Activated CD4-positive, CD25-positive, alpha-beta regulatory T cell treated with anti-CD3 and anti-CD28 coated beads, Interleukin-2, amount 50 U/mL, for 16 hours (primary cell): ENCODE measurements at regions not wholly inside any gene's neighbourhood (a gene's known extent, or its start where the extent isn't known, plus 50 kb on each side); places are given as distances from the start of the nearest gene placed in this dataset.
"Not testable (repeated sequence)": the region's sequence is repeated elsewhere in the genome, so short reads cannot be mapped to it uniquely, and the experiment has no call there.

Experiments used
- DNase-seq: peaks from one replicate; pipeline ENCODE4 v3.0.0-alpha.2; 2020; ENCODE audit warnings: low read depth, low spot score

- DNase-seq, result no peak
These were observed 189.1 kb upstream of the ANKRD55 start for GRCh38 chr5:56422076-56422762.

GRCh38 chr5:56421246-56422075 is 188.3 kb upstream of the ANKRD55 start:
- no peak for DNase-seq

GRCh38 chr5:56420323-56420722 is 187.2 kb upstream of the ANKRD55 start:
- no peak for DNase-seq

- DNase-seq, result no peak
These were observed 186.5 kb upstream of the ANKRD55 start for GRCh38 chr5:56419667-56420066.

GRCh38 chr5:56415356-56415765 is 182.2 kb upstream of the ANKRD55 start:
- no peak for DNase-seq

GRCh38 chr5:56414066-56414465 is 180.9 kb upstream of the ANKRD55 start:
- no peak for DNase-seq

DNA sequence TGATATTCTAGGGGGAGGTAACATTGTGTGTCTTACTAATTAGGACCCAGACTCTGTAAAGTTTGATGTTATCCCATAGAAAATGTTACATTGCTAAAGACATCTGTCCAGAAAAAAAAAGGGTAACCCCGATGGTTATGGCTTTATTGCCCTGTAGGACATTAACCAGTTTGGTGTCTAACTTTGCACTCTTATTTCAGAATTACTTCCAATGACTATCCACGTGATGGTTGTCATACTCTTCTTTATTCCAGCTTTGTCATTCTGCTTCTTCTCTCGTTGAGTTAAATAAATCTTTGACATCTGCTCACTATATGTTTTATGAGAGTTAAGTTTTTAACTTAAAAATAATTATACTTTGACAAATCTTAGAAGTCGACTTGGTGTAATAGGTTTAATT is 180.4 kb upstream of the ANKRD55 start:
- DNase-seq, result no peak

GRCh38 chr5:56412601-56413379 is 179.7 kb upstream of the ANKRD55 start:
- DNase-seq, result no peak

- no peak for DNase-seq
These were observed 177.6 kb upstream of the ANKRD55 start for GRCh38 chr5:56410696-56411095.

- DNase-seq, result no peak
These were observed 176.4 kb upstream of the ANKRD55 start for GRCh38 chr5:56409331-56410190.

- no peak for DNase-seq
These were observed 173.7 kb upstream of the ANKRD55 start for GRCh38 chr5:56406838-56407237.

- DNase-seq, result no peak
These were observed 173.1 kb upstream of the ANKRD55 start for GRCh38 chr5:56406221-56406620.

DNA sequence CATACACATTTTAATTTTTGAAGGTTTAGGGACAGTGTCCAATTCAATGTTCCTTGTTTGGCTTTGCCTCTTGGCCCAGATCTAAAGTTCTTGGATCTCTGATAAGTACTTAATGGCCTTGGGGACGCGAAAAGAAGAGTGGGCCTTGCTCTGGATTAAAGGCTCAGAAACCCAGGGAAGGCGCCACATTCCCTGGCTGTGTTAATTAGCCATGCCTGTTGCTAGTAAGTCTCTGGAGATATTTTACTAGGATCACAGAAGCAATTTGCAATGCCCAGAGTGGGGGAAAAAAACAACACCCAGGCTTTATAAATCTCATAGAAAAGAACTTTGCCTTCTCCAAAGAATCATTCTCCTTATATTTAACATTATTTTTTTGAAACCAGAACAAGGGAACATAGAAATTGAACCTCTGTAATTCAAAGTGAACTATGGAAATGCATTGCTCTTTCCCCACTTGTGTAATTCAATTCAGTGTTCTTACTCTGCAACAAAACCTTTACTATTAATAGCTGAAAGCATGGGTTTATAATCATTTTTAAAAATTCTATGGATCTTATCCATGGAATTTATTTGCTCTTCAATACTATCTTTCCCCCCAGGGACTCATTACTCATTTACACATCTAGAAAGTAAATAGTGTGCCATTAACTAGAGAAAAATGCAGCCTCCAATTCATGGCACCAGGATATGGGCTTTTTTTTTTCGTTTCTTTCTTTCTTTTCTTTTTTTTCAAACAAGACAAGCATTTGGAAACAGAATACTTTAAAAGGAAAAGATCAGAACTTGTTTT is 172.2 kb upstream of the ANKRD55 start:
- DNase-seq, result no peak

DNA sequence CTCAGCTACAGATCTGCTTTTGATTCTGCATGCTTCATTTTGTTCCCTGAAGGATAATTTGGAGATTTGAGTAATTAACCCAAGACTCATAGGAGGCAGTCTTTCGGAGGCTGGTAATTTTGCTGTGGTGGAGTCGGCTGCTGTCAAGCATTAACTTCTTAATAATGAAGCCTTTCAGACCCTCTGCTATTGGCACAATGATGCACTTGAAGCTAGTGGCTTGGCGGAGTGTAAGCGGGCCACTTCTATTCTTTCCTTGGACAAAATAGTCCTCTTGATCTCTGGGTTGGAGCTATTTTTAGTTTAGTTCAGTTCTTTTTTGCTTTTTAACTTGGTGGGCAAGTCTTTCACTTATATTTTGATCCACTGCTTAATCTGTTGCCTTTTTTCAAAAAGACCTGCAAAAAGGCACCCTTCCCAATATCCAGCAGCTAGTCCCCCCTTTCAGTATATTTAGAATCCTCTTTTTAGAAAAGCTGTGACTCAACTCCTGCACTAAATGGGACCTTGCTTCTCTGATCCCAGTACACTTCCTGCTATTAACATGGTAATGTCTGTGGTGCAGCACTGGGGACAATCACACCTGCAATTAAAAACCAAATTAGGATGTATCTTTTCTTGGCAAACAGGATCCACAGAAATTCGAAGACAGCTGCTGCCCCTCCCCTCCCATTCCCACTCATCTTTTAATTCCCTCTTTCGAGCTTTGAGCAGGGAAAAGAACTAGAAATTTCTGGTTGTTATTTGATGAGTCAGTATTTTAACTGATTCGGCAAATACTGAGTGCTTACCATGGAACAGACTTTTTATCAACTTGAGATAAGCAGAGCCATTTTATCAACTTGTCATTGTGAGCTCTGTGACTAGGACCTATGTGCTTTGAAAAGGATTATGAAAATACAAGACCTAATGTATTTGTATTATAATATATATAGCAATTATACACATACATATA is 169.4 kb upstream of the ANKRD55 start:
- DNase-seq, result no peak

DNA sequence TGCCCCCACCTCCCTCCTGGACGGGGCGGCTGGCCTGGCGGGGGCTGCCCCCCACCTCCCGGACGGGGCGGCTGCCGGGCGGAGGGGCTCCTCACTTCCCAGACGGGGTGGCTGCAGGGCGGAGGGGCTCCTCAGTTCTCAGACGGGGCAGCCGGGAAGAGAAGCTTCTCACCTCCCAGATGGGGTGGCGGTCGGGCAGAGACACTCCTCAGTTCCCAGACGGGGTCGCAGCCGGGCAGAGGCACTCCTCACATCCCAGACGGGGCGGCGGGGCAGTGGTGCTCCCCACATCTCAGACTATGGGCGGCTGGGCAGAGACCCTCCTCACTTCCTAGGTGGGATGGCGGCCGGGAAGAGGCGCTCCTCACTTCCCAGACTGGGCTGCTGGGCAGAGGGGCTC is 164.7 kb upstream of the ANKRD55 start:
- DNase-seq, result not testable (repeated sequence)

GRCh38 chr5:56396634-56397033 is 163.5 kb upstream of the ANKRD55 start:
- no peak for DNase-seq

GRCh38 chr5:56389261-56389660 is 156.1 kb upstream of the ANKRD55 start:
- DNase-seq, result no peak

GRCh38 chr5:56388229-56388985 is 155.3 kb upstream of the ANKRD55 start:
- DNase-seq, result no peak

GRCh38 chr5:56386046-56386445 is 152.9 kb upstream of the ANKRD55 start:
- no peak for DNase-seq
